ENCODE measurements at regions not wholly inside any gene's neighbourhood (a gene's known extent, or its start where the extent isn't known, plus 50 kb on each side); places are given as distances from the start of the nearest gene placed in this dataset.

GRCh38 chr6:138651491-138651890, 122.1 kb upstream of the CCDC28A start:
- TF ChIP-seq TCF7L2 (IDR thresholded peaks at IDR 0.05; ENCODE audit: borderline replicate concordance, low read depth, low read length) (no peak), ZBTB44 (tag by site-specific recombination; IDR thresholded peaks at IDR 0.05) (no peak), ZNF792 (tag by site-specific recombination; IDR thresholded peaks at IDR 0.05) (no peak), PATZ1 (tag by site-specific recombination; IDR thresholded peaks at IDR 0.05) (no peak)

Measured in HEK293 (cell line).